ENCODE measurements at regions not wholly inside any gene's neighbourhood (a gene's known extent, or its start where the extent isn't known, plus 50 kb on each side); places are given as distances from the start of the nearest gene placed in this dataset.

DNA sequence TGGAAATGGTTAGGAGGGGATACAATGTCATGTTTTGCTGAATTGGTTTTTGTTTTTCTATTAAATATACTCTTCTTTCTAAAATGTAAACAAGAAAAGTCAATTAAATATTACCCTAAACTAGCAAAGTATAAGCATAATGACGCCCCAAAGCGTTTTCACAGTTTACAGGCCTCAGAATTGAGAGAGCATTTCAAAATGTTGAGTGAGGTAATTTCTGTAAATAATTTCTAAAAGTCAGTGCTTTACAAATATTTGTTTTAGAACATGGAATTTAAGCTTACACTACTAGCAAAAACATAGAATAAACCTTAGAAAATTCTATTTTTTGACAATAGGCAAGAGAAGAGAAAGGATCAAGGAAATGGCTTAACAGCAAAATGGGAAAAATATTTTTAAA lies 958.4 kb upstream of the USP15 start:
- Histone ChIP-seq H3K4me2 (replicated peaks; ENCODE audit: extremely low read depth, low read length, poor library complexity, severe bottlenecking) (no peak overlapping the region), H3K27me3 (ENCODE audit: control insufficient read depth in 2 of 2, insufficient read depth in 2 of 2, low read length in 2 of 2) (no peaks in the 10 kb centered on the region), H3K79me2 (ENCODE audit: insufficient read depth, low read length) (no peaks in the 10 kb centered on the region), H4K20me1 (ENCODE audit: insufficient read depth, low read length) (no peaks in the 10 kb centered on the region), H3K27ac (ENCODE audit: low read depth in 1 of 2, low read length in 2 of 2) (no peak overlapping the region), H2AFZ (ENCODE audit: insufficient read depth, low read depth, low read length, poor library complexity, severe bottlenecking) (no peak overlapping the region), H3K36me3 (replicated peaks in 1 of 2; ENCODE audit: control insufficient read depth in 1 of 2, insufficient read depth in 2 of 2, low read length in 2 of 2) (no peaks in the 10 kb centered on the region), H3K9ac (ENCODE audit: insufficient read depth, low read length, poor library complexity, severe bottlenecking) (no peak overlapping the region), H3K4me1 (ENCODE audit: control insufficient read depth in 1 of 2, insufficient read depth in 2 of 2, low read length in 2 of 2) (no peaks in the 10 kb centered on the region), H3K4me3 (replicated peaks in 1 of 3; ENCODE audit: low read depth in 2 of 3, low read length in 3 of 3) (no peak overlapping the region), H3K9me3 (replicated peaks in 1 of 2; ENCODE audit: control insufficient read depth in 1 of 2, insufficient read depth in 1 of 2, low read length in 2 of 2) (no peaks in the 10 kb centered on the region)
- WGBS (ENCODE audit: insufficient coverage) = no CpG with 5 or more reads among the region's 2 CpGs
- peaks cover 0 to 6% (median 2%) of the 10 kb centered on the region in 7 donors for H3K9me3 Mint-ChIP-seq
- no peak for DNase-seq
- H3K27me3 Mint-ChIP-seq (ENCODE audit: low read depth in 3 of 3) = no peaks in the 10 kb centered on the region
- no peak overlapping the region for H3K4me3 Mint-ChIP-seq
- TF ChIP-seq, protein P1, sequence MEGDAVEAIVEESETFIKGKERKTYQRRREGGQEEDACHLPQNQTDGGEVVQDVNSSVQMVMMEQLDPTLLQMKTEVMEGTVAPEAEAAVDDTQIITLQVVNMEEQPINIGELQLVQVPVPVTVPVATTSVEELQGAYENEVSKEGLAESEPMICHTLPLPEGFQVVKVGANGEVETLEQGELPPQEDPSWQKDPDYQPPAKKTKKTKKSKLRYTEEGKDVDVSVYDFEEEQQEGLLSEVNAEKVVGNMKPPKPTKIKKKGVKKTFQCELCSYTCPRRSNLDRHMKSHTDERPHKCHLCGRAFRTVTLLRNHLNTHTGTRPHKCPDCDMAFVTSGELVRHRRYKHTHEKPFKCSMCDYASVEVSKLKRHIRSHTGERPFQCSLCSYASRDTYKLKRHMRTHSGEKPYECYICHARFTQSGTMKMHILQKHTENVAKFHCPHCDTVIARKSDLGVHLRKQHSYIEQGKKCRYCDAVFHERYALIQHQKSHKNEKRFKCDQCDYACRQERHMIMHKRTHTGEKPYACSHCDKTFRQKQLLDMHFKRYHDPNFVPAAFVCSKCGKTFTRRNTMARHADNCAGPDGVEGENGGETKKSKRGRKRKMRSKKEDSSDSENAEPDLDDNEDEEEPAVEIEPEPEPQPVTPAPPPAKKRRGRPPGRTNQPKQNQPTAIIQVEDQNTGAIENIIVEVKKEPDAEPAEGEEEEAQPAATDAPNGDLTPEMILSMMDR (IDR thresholded peaks at IDR 0.05) = no peak
- no peaks in the 10 kb centered on the region for H3K4me1 Mint-ChIP-seq
- no peaks in the 10 kb centered on the region for H3K36me3 Mint-ChIP-seq
- intact Hi-C loops (cut with micrococcal nuclease) = no loop called here
- no peak overlapping the region for H3K27ac Mint-ChIP-seq

DNA sequence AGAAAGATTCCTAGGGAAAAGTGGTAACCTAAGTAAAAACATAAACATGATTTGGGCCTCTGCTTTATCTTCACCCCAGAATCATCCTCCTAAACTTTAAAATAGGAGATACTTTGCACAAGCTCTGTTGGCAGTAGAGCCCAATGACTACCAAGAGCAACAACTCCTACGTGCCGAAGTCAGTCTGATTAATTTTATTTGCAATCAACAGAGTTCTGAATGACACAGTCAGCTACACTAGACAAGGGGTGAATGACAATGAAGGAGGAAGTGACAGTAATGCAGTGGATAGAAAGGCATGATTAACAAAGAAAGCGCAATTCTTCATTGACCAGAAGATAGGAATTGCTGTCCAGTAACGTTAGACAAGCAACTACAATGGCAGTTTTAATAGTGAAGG lies 957.9 kb upstream of the USP15 start:
- Histone ChIP-seq H3K4me3 (replicated peaks in 1 of 3; ENCODE audit: low read depth in 2 of 3, low read length in 3 of 3) (no peak overlapping the region), H3K4me1 (ENCODE audit: control insufficient read depth in 1 of 2, insufficient read depth in 2 of 2, low read length in 2 of 2) (no peaks in the 10 kb centered on the region), H3K79me2 (ENCODE audit: insufficient read depth, low read length) (no peaks in the 10 kb centered on the region), H3K9ac (ENCODE audit: insufficient read depth, low read length, poor library complexity, severe bottlenecking) (no peak overlapping the region), H3K27me3 (ENCODE audit: control insufficient read depth in 2 of 2, insufficient read depth in 2 of 2, low read length in 2 of 2) (no peaks in the 10 kb centered on the region), H3K27ac (ENCODE audit: low read depth in 1 of 2, low read length in 2 of 2) (no peak overlapping the region), H3K36me3 (replicated peaks in 1 of 2; ENCODE audit: control insufficient read depth in 1 of 2, insufficient read depth in 2 of 2, low read length in 2 of 2) (no peaks in the 10 kb centered on the region), H3K9me3 (replicated peaks in 1 of 2; ENCODE audit: control insufficient read depth in 1 of 2, insufficient read depth in 1 of 2, low read length in 2 of 2) (peaks cover 0 to 1% of the 10 kb centered on the region in 2 donors), H2AFZ (ENCODE audit: insufficient read depth, low read depth, low read length, poor library complexity, severe bottlenecking) (no peak overlapping the region), H3K4me2 (replicated peaks; ENCODE audit: extremely low read depth, low read length, poor library complexity, severe bottlenecking) (no peak overlapping the region), H4K20me1 (ENCODE audit: insufficient read depth, low read length) (no peaks in the 10 kb centered on the region)
- Mint-ChIP-seq H3K9me3 (peaks cover 0 to 5% (median 3%) of the 10 kb centered on the region in 7 donors), H3K4me1 (no peaks in the 10 kb centered on the region), H3K4me3 (no peak overlapping the region), H3K36me3 (no peaks in the 10 kb centered on the region), H3K27me3 (ENCODE audit: low read depth in 3 of 3) (no peaks in the 10 kb centered on the region), H3K27ac (no peak overlapping the region)
- DNase-seq = no peak
- TF ChIP-seq, protein P1 (IDR thresholded peaks at IDR 0.05) = no peak
- intact Hi-C loops (cut with micrococcal nuclease) = no loop called here
- 100% methylated on average over 1 of the region's 4 CpGs for WGBS (ENCODE audit: insufficient coverage)

Measured in CD14-positive monocyte (primary cell).